IPS DF 4.7 (cell line): ENCODE measurements at regions not wholly inside any gene's neighbourhood (a gene's known extent, or its start where the extent isn't known, plus 50 kb on each side); places are given as distances from the start of the nearest gene placed in this dataset.
A peak's percentile ranks its signal among the peaks of the same experiment; 100 is the strongest.

Experiments
- DNase-seq: peaks from one replicate; pipeline ENCODE4 v3.0.0-alpha.2; 2013; ENCODE audit warnings: low spot score; ENCODE audit errors: extremely low read depth

DNA sequence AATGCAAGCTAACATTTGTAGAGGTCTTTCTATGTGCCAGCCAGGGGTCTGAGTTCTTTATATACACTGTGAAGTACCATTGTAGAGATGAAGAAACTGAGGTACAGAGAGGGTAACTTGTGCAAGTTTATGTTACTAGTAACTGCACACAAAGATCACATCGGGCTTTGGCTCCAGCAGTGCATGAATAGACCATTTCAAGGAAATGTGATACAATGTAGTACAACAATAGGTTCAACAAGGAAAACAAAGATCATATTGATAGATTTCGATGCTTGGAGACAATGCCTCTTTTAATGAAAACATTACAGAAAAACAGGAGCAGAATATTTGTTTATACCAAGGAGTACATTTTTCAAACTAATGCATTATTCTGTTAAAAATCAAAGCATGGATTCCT, 115.3 kb downstream of the POLR2M start:
- no peak for DNase-seq

GRCh38 chr15:57823325-57823882, 116.9 kb downstream of the POLR2M start:
- DNase-seq = no peak

DNA sequence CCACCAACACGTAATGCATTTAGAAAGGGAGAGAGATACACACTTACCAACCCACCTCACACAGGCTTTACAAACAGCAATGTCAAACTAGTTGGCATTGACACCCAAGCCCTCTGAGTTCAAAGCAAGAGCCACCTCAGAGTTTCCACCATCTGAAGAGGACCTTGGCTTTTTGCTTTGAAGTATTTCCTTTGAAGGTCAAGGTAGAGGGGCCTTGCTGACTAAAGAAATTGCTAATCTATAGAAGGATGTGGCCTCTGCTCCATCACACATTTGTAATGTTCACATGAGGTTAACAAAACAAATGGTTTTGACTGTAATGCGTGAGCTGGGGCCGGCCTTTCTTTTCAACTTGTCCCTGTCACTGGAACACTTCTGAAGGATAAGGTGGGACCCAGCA, 117.7 kb downstream of the POLR2M start:
- DNase-seq = no peak

GRCh38 chr15:57827021-57827420, 120.5 kb downstream of the POLR2M start:
- no peak for DNase-seq

GRCh38 chr15:57827971-57828370, 121.5 kb downstream of the POLR2M start:
- no peak for DNase-seq

GRCh38 chr15:57832183-57832582, 125.7 kb downstream of the POLR2M start:
- DNase-seq = no peak

GRCh38 chr15:57835119-57835518, 128.6 kb downstream of the POLR2M start:
- DNase-seq = no peak

- no peak for DNase-seq
Observed at GRCh38 chr15:57849317-57849716, 142.8 kb downstream of the POLR2M start.

GRCh38 chr15:57854531-57854930, 148.0 kb downstream of the POLR2M start:
- DNase-seq = no peak

DNA sequence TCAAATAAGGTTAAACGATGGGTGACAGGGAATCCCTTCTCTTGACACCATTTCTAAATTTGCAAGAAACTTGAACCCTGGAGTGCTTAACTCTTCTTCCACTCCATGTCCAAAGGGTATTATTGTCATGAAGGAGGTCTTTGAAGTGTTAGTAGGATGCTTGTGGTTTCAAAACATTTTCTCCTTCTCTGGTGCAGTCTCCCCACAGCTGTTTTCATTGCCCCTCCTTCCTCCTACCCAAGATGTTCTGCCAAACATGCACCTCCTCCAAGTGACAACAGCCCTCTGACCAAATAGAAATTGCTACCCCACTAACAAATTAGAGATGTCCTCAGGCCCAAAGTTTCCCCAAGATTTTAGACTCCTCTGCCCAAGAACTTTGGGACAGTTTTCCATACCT, 151.4 kb downstream of the POLR2M start:
- no peak for DNase-seq

- DNase-seq = no peak
Observed at GRCh38 chr15:57859130-57859685, 152.7 kb downstream of the POLR2M start.

- peak; percentile 14 for DNase-seq
Observed at GRCh38 chr15:57861034-57861638, 154.6 kb downstream of the POLR2M start.

GRCh38 chr15:57861815-57862586, 155.5 kb downstream of the POLR2M start:
- no peak for DNase-seq

GRCh38 chr15:57862761-57863160, 156.2 kb downstream of the POLR2M start:
- no peak for DNase-seq

DNA sequence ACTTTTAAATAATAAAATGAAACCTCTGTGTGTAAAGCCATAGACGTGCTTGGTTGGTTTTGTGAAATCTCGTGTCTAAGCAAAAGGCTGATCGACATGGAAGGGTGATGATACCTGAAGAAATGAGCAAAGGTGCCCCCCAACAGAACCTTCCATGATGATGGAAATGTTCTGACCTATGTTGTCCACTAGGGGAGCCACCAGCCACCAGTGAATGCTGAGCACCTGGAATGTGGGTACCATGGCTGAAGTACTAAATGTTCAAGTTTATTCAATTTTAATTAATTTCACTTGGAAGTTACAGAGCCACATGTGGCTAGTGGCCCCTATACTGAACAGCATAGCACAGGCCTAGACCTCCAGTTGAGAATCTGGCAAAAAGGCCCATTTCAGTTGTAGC, 158.8 kb downstream of the POLR2M start:
- DNase-seq = peak; percentile 11

DNA sequence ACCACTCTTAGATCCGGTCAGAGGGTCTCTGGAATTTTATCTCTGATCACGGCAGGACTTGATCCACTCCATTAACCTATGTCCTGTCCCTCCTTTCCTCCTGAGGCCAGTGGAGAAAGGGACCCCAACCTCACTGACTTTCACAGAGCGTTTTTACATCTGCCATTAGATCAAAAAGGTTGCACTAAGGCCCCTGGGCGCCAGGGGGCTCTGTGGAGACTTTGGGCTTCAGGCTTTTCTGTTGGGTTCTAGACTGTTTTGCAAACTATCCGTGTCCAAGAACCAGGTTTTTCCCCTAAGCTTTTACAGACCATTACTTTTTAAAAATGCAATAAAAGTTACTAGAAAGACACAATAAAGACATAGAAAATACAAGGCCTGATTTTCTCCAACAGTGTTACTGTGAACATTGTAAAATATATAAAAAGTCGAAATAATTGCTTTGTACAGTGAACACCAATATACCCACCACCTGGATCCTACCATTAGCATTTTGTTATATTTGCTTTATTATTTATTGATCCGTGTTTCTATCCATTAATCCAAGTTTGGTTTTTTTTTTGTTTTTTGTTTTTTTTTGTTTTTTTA, 159.7 kb downstream of the POLR2M start:
- DNase-seq = peak; percentile 41

DNA sequence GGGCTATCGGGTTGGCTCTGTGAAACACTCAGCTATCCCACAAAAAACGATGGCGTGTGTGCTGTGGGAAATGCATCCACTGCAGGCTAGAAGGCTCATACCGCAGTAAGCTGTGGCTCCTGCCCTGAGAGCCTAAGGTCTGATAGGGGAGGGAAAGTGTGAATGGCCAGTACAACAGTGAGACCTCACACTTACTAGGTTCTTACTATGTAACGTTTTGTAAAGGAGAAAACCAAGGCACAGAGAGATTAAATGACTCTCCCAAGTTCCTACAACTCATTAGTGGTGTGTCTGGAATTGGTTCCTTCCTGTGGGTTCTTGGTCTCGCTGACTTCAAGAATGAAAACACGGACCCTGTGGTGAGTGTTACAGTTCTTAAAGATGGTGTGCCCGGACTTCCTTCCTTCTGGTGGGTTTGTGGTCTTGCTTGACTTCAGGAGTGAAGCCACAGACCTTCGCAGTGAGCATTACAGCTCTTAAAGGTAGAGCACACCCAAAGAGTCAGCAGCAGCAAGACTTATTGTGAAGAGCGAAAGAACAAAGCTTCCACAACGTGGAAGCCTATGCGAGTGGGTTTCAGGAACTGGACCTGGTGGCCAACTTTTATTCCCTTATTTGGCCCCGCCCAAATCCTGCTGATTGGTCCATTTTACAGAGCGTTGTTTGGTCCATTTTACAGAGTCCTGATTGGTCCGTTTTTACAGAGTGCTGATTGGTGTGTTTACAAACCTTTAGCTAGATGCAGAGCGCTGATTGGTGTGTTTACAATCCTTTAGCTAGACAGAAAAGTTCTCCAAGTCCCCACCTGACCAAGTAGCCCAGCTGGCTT, 161.7 kb downstream of the POLR2M start:
- DNase-seq = no peak

- no peak for DNase-seq
Observed at GRCh38 chr15:57870667-57871066, 164.2 kb downstream of the POLR2M start.

GRCh38 chr15:57872281-57873030, 165.9 kb downstream of the POLR2M start:
- DNase-seq = no peak

DNA sequence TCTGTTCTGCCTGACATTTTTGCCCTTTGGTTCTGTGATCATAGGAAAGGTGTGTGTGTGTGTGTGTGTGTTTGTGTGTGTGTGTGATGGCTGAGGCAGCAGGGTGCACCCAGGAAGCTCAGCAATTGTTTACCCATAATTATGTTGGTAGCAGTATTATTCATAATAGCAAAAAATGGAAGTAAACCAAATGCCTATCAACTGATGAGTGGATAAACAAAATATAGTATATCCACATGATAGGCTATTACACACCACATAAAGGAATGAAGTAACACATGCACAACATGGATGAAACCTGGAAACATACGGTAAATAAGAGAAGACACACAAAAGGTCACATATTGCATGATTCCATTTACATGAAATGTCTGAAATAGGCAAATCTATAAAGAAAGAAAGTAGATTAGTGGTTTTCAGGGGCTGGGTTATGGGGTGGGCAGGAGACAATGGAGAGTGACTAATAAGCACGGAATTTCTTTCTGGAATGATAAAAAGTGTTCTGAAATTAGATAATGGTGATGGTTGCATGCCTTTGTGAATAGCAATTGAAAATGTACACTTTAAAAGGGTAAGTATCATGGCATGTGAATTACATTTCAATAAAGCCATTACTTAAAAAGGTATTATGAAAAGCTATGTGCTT, 167.2 kb downstream of the POLR2M start:
- DNase-seq = no peak
